GM20000 (cell line): ENCODE measurements at regions not wholly inside any gene's neighbourhood (a gene's known extent, or its start where the extent isn't known, plus 50 kb on each side); places are given as distances from the start of the nearest gene placed in this dataset.

ENCODE experiments used
- DNase-seq: peaks from one replicate; pipeline ENCODE4 v3.0.0; 2012; ENCODE audit warnings: low spot score
- TF ChIP-seq, protein P1 (sequence below): IDR thresholded peaks from 2 replicates; pipeline ENCODE4 v1.5.1; 2012; ENCODE audit warnings: mild to moderate bottlenecking, control low read depth; ENCODE audit errors: extremely low read depth, missing control alignments

DNA sequence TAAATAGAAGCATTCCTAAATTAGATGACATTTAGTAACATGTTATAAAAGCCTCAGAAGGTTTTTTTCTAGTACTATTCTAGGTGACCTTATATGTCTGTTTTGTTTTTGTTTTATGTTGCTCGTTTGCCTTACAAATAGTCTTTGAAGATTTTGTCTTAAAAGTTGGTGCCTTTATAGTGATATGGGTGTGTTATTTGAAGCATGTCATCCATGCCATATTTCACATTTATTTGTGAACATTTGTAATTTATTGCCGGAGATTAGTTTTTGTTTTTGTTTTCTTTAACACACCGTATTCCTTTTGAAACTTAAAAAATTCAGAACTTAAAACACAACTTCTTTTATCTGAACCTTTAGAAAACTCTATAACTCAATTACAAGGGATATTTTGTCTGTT, 422.8 kb upstream of the PCDH9 start:
- TF ChIP-seq, protein P1, sequence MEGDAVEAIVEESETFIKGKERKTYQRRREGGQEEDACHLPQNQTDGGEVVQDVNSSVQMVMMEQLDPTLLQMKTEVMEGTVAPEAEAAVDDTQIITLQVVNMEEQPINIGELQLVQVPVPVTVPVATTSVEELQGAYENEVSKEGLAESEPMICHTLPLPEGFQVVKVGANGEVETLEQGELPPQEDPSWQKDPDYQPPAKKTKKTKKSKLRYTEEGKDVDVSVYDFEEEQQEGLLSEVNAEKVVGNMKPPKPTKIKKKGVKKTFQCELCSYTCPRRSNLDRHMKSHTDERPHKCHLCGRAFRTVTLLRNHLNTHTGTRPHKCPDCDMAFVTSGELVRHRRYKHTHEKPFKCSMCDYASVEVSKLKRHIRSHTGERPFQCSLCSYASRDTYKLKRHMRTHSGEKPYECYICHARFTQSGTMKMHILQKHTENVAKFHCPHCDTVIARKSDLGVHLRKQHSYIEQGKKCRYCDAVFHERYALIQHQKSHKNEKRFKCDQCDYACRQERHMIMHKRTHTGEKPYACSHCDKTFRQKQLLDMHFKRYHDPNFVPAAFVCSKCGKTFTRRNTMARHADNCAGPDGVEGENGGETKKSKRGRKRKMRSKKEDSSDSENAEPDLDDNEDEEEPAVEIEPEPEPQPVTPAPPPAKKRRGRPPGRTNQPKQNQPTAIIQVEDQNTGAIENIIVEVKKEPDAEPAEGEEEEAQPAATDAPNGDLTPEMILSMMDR: no peak
- no peak for DNase-seq

DNA sequence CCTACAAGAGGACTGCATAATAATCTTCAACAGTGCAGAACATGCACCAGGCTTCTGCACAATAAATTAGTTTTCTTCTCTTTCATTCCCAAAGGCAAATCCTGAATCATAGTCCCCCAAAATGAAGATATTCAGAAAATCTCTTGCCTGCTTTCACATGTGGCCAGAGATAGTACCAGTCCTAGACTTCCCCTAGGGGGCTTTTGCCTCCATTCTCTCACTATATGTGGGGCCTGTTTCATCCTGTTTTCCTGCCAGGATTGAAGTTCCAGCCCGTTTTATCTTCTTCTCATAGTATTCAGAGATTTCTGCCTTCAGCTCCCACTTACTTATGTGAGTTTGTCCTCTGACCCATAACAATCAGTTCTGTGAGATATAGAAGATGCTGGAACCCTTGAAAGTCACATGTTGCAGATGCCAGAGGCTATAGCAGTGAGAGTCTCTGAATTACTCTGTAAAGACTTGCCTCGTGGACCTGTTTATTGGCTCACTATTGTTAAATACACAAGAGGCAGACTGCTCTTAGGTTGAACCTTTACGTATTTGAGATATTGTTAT, 421.9 kb upstream of the PCDH9 start:
- TF ChIP-seq, protein P1: no peak
- no peak for DNase-seq

DNA sequence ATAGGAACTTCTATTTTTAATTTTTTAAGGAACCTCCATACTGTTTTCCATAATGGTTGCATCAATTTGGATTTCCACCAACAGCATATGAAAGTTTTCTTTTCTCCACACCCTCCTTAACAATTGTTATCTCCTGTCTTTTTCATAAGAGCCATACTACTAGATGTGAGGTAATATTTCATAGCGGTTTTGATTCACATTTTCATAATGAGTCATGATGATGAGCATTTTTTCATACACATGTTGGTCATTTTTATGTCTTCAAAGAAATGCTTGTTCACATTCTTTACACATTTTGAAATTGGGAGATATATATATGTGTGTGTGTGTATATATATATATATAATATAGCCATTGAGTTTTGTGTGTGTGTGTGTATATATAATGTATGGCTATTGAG, 420.3 kb upstream of the PCDH9 start:
- DNase-seq: no peak
- TF ChIP-seq, protein P1: no peak

DNA sequence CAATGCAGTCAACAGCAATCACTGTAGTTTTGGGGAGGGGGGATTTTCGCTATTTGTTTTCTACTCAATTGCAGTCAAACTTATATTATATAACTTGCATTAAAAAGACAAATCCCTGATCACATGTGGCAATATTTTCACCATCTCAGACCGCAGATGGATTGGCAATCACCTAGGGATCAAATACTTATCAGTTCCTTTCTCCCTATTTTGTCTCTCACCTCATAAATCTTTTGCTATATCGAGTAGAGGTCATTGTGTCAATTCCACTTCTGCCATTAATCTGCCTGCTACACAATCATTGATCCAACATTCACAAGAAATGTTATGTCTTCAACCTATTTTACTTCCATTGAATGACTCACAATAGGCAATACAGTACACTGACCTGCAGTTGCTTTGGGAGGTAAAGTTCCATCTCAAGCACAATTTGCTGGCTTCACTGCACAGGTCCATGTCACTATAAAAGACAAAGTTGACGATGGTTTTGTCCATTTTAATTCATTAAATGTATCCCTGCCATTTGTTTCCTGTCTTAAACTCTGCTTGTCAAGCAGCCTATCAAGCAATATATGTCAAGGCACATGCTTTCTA, 415.8 kb upstream of the PCDH9 start:
- no peak for DNase-seq
- TF ChIP-seq, protein P1: no peak

DNA sequence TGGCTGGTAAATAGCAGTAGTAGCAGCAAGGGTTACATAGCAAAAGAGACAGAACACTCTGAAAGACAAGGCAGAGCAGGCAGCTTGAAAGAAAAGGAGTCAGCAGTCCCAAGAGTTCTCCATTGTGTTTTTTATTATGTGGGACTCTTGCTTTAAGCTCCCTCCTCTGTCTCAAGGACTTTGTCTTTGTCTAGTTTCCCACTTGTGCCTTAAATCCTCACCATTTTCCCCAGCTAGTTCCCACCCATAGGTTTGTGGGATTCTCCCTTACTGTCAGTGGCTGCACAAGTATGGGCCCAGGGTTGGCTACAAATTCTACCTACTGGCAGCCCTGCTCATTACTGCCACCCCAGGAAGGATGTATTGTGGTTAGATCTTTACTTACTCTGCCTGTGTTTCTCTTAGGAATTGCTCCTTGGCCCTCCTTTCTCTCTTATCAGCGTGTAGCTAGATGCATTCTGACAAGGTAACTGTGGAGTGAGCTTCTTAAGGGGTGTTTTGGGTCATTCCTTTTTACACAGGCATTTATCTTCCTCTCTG, 413.4 kb upstream of the PCDH9 start:
- TF ChIP-seq, protein P1: no peak
- DNase-seq: no peak

DNA sequence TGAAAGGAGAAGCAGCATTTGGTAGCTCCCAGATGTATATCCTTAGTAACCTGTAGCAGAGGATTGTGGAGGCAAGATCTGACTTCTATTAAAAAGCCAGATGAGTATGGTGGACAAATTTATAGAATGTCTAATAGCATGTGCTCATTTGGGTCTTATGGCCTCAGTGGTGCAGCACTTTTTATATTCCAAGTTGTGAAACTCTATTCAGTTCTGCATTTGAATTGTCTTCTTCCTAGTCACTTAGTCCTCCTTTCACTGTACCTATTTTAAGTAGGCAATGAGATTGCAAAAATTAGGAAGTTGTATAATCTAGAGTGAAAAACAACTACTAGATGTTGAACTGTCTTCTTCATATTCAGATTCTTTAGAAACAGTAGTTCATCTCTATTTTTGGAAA, 412.5 kb upstream of the PCDH9 start:
- no peak for DNase-seq
- TF ChIP-seq, protein P1: no peak

DNA sequence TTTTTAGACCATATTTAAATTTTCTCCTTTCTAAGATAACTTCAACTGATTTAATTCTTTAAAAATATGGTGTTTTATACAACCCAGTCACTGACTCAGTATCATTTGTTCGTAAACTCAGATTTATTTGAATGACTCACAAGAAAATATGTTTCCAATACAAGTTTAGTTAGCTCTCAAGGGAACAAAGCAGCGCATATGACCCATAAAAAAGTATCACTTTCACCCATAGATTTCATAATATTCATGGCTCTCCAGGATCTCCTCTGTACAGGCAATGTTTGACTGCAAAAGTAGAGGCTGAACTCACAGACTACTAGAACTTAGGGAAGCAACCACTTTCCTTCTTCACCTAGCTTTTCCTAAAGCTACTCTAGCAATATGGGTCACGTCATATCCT, 405.6 kb upstream of the PCDH9 start:
- DNase-seq: no peak
- TF ChIP-seq, protein P1: no peak
